ENCODE measurements at regions not wholly inside any gene's neighbourhood (a gene's known extent, or its start where the extent isn't known, plus 50 kb on each side); places are given as distances from the start of the nearest gene placed in this dataset.

DNA sequence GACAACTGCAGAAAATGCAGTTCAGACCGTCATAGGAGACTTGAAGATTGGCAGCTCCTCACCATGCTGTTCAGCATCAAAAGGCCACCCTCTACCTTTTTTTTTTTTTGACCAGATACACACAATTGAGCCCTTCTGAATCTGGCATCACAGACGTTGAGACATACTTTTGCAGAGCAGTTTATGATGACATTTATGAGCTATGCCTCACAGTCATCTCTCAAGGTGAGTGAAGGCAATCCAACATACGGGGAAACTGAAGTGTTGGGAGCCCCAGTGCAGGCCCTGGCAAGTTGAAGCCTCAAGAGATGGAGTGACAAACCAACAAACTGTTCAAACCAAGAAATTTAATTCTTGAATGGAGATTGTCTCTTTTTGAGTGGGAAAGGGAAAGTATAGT, 83.6 kb upstream of the DLX6 start:
- TF ChIP-seq POLR2A (IDR thresholded peaks at IDR 0.05; ENCODE audit: low read depth, low read length), result no peak
- TF ChIP-seq, protein P1, sequence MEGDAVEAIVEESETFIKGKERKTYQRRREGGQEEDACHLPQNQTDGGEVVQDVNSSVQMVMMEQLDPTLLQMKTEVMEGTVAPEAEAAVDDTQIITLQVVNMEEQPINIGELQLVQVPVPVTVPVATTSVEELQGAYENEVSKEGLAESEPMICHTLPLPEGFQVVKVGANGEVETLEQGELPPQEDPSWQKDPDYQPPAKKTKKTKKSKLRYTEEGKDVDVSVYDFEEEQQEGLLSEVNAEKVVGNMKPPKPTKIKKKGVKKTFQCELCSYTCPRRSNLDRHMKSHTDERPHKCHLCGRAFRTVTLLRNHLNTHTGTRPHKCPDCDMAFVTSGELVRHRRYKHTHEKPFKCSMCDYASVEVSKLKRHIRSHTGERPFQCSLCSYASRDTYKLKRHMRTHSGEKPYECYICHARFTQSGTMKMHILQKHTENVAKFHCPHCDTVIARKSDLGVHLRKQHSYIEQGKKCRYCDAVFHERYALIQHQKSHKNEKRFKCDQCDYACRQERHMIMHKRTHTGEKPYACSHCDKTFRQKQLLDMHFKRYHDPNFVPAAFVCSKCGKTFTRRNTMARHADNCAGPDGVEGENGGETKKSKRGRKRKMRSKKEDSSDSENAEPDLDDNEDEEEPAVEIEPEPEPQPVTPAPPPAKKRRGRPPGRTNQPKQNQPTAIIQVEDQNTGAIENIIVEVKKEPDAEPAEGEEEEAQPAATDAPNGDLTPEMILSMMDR (conservative IDR thresholded peaks at IDR 0.05; ENCODE audit: low read depth, low read length), result no peak
- no peak for TF ChIP-seq SMC3 (IDR thresholded peaks at IDR 0.05; ENCODE audit: low read depth, low read length)
- TF ChIP-seq BHLHE40 (IDR thresholded peaks at IDR 0.05; ENCODE audit: low read depth, low read length), result no peak
- TF ChIP-seq NFE2L2 (IDR thresholded peaks at IDR 0.05; ENCODE audit: low read depth, low read length), result no peak
- no peak for TF ChIP-seq ELK1 (IDR thresholded peaks at IDR 0.05; ENCODE audit: borderline replicate concordance, low read depth, low read length)
